Neuronal stem cell (in vitro differentiated cells): ENCODE measurements at regions not wholly inside any gene's neighbourhood (a gene's known extent, or its start where the extent isn't known, plus 50 kb on each side); places are given as distances from the start of the nearest gene placed in this dataset.

Experiments used
- DNase-seq: peaks from one replicate; pipeline ENCODE4 v3.0.0-alpha.2; 2013; ENCODE audit warnings: low spot score
- H2AFZ ChIP-seq: one replicate; pipeline ENCODE4 v1.6.1; 2013; ENCODE audit warnings: mild to moderate bottlenecking, low read length, inconsistent platforms
- H2AK5ac ChIP-seq: 2 replicates; pipeline ENCODE4 v1.6.1; 2013; ENCODE audit warnings: low read depth, mild to moderate bottlenecking, inconsistent platforms, low read length, moderate library complexity, mixed read lengths
- H2BK120ac ChIP-seq: 2 replicates; pipeline ENCODE4 v1.6.1; 2013; ENCODE audit warnings: low read depth, mild to moderate bottlenecking, inconsistent platforms, low read length, moderate library complexity, mixed read lengths
- H2BK12ac ChIP-seq: one replicate; pipeline ENCODE4 v1.6.1; 2013; ENCODE audit warnings: low read length, inconsistent platforms
- H2BK15ac ChIP-seq: 2 replicates; pipeline ENCODE4 v1.6.1; 2013; ENCODE audit warnings: mild to moderate bottlenecking, low read length, inconsistent platforms, mixed read lengths
- H2BK5ac ChIP-seq: one replicate; pipeline ENCODE4 v1.6.1; 2013; ENCODE audit warnings: inconsistent platforms, mild to moderate bottlenecking, low read length, moderate library complexity
- H3K14ac ChIP-seq: one replicate; pipeline ENCODE4 v1.6.1; 2013; ENCODE audit warnings: low read length, inconsistent platforms
- H3K18ac ChIP-seq: 2 replicates; pipeline ENCODE4 v1.6.1; 2013; ENCODE audit warnings: low read length, inconsistent platforms
- H3K23ac ChIP-seq: 2 replicates; pipeline ENCODE4 v1.6.1; 2013; ENCODE audit warnings: low read depth, mild to moderate bottlenecking, mixed read lengths, low read length, inconsistent platforms; ENCODE audit not compliant: poor library complexity
- H3K27ac ChIP-seq: replicated peaks from 3 replicates; pipeline ENCODE4 v1.5.1; 2013; ENCODE audit warnings: low read length, inconsistent platforms
- H3K27me3 ChIP-seq, 3 experiments: 2 replicates each; pipeline ENCODE4 v1.6.1; 2013; ENCODE audit warnings: low read length in 3 of 3, mild to moderate bottlenecking in 2 of 3, inconsistent platforms in 1 of 3, low read depth in 1 of 3, mixed read lengths in 1 of 3, moderate library complexity in 1 of 3; ENCODE audit not compliant: control insufficient read depth in 3 of 3, insufficient read depth in 3 of 3
- H3K36me3 ChIP-seq, 2 donors: replicated peaks in 1 of 2; 2 replicates each; pipeline ENCODE4 v1.6.1; 2013; ENCODE audit warnings: low read length in 2 of 2; ENCODE audit not compliant: control insufficient read depth in 2 of 2, insufficient read depth in 2 of 2
- H3K4ac ChIP-seq: 2 replicates; pipeline ENCODE4 v1.6.1; 2013; ENCODE audit warnings: inconsistent platforms, mild to moderate bottlenecking, low read length, moderate library complexity
- H3K4me1 ChIP-seq, 2 donors: 1 replicate in 1 of 2; 2 replicates in 1 of 2; pipeline ENCODE4 v1.6.1; 2013; ENCODE audit warnings: low read length in 2 of 2, low read depth in 1 of 2; ENCODE audit not compliant: control insufficient read depth in 2 of 2, insufficient read depth in 1 of 2
- H3K4me2 ChIP-seq: one replicate; pipeline ENCODE4 v1.6.1; 2013; ENCODE audit warnings: mild to moderate bottlenecking, low read length, inconsistent platforms; ENCODE audit not compliant: insufficient read depth, poor library complexity, severe bottlenecking
- H3K4me3 ChIP-seq, 2 donors: 2 replicates each; pipeline ENCODE4 v1.5.1; 2013; ENCODE audit warnings: low read length in 2 of 2, mild to moderate bottlenecking in 2 of 2, inconsistent platforms in 1 of 2, moderate library complexity in 1 of 2
- H3K79me1 ChIP-seq: one replicate; pipeline ENCODE4 v1.6.1; 2013; ENCODE audit warnings: low read depth, mild to moderate bottlenecking, inconsistent platforms, low read length, moderate library complexity
- H3K9ac ChIP-seq: one replicate; pipeline ENCODE4 v1.6.1; 2013; ENCODE audit warnings: mild to moderate bottlenecking, low read depth, low read length, inconsistent platforms; ENCODE audit not compliant: poor library complexity
- H3K9me3 ChIP-seq, 2 donors: replicated peaks in 1 of 2; 2 replicates each; pipeline versions ENCODE3 to v1.6.1; 2013; ENCODE audit warnings: low read length in 2 of 2, mild to moderate bottlenecking in 2 of 2, inconsistent platforms in 1 of 2, low read depth in 1 of 2, mixed read lengths in 1 of 2, moderate library complexity in 1 of 2; ENCODE audit not compliant: control insufficient read depth in 2 of 2, insufficient read depth in 1 of 2
- H4K8ac ChIP-seq: one replicate; pipeline ENCODE4 v1.6.1; 2013; ENCODE audit warnings: low read depth, mild to moderate bottlenecking, inconsistent platforms, low read length, moderate library complexity
- H4K91ac ChIP-seq: one replicate; pipeline ENCODE4 v1.6.1; 2013; ENCODE audit warnings: low read length, low read depth, mild to moderate bottlenecking, inconsistent platforms; ENCODE audit not compliant: poor library complexity
- whole genome bisulfite sequencing, 2 donors: extraction: QIAGEN DNeasy Blood & Tissue Kit; methylation state at CpG; one replicate each; pipeline ENCODE4 v1.1.7; 2013; ENCODE audit warnings: missing lambda C conversion rate in 2 of 2, mixed read lengths in 1 of 2; ENCODE audit not compliant: insufficient read length in 2 of 2, insufficient replicate concordance in 1 of 2; ENCODE audit errors: extremely low coverage in 2 of 2; 5-methylcytosine and 5-hydroxymethylcytosine counted together

DNA sequence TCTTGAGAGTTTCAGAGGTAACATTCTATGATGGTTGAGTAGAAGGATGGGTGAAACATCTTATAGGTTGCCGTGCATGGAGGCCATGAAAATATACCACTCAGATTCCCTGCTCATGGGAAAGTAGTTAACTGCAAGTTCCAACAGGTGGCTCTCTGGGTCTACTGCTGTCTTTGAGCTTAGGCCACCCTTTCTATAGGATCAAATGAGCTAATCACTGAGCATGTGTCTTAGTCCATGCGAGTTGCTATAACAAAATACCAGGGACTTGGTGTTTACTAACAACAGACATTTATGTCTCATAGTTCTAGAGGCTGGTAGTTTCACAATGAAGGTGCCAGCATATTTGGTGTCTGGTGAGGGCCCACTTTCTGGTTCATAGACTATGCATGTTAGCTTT, 144.8 kb upstream of the UNC5C start:
- no peaks in the 10 kb centered on the region for H3K27me3 ChIP-seq
- H3K9me3 ChIP-seq: peaks cover 0 to 9% of the 10 kb centered on the region in 2 donors
- no peak overlapping the region for H3K18ac ChIP-seq
- no peak overlapping the region for H4K8ac ChIP-seq
- no peak overlapping the region for H3K14ac ChIP-seq
- H4K91ac ChIP-seq: no peak overlapping the region
- H3K4me2 ChIP-seq: no peak overlapping the region
- H2BK5ac ChIP-seq: no peak overlapping the region
- no peak for DNase-seq
- no peak overlapping the region for H2BK120ac ChIP-seq
- H2AFZ ChIP-seq: no peak overlapping the region
- no peak overlapping the region for H3K9ac ChIP-seq
- H2BK12ac ChIP-seq: no peak overlapping the region
- no peak overlapping the region for H3K4ac ChIP-seq
- H3K23ac ChIP-seq: no peak overlapping the region
- H3K79me1 ChIP-seq: no peaks in the 10 kb centered on the region
- no peak overlapping the region for H2BK15ac ChIP-seq
- H2AK5ac ChIP-seq: no peak overlapping the region
- no CpG with 5 or more reads among the region's 2 CpGs for WGBS, 2 donors
- H3K4me1 ChIP-seq: no peaks in the 10 kb centered on the region
- no peaks in the 10 kb centered on the region for H3K36me3 ChIP-seq
- no peak overlapping the region for H3K27ac ChIP-seq
- H3K4me3 ChIP-seq: no peak overlapping the region

DNA sequence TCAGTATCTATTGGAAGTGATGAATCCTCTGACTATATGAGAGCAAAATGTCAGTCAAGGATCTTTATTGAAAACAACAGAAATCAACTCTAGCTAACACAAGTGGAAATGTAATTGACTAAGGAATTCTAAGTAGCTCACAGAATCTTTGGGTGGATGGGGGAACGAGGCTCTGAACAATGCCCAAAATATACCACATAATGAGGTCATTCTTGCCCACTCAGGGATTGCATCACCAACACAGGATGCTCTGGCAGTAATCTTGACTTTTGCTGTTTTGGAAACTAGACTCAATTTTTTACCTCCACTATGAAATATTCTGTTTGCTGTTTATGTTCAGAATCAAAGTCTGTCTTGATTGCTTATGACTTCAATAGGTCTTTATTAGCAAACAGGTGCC, 127.4 kb upstream of the UNC5C start:
- no peak overlapping the region for H2AFZ ChIP-seq
- H2BK15ac ChIP-seq: no peak overlapping the region
- no peak overlapping the region for H2BK5ac ChIP-seq
- no CpG with 5 or more reads among the region's 1 CpG for WGBS, 2 donors
- no peak overlapping the region for H3K4me3 ChIP-seq
- no peaks in the 10 kb centered on the region for H3K36me3 ChIP-seq
- no peak overlapping the region for H3K4me2 ChIP-seq
- H3K27ac ChIP-seq: no peak overlapping the region
- no peak for DNase-seq
- H2BK12ac ChIP-seq: no peak overlapping the region
- H4K91ac ChIP-seq: no peak overlapping the region
- peaks cover 2 to 14% of the 10 kb centered on the region in 2 donors for H3K4me1 ChIP-seq
- H2BK120ac ChIP-seq: no peak overlapping the region
- H3K79me1 ChIP-seq: no peaks in the 10 kb centered on the region
- no peak overlapping the region for H3K9ac ChIP-seq
- H4K8ac ChIP-seq: no peak overlapping the region
- no peaks in the 10 kb centered on the region for H3K9me3 ChIP-seq
- H3K27me3 ChIP-seq: no peaks in the 10 kb centered on the region
- H3K18ac ChIP-seq: no peak overlapping the region
- H3K14ac ChIP-seq: no peak overlapping the region
- no peak overlapping the region for H2AK5ac ChIP-seq
- H3K23ac ChIP-seq: no peak overlapping the region
- H3K4ac ChIP-seq: no peak overlapping the region

DNA sequence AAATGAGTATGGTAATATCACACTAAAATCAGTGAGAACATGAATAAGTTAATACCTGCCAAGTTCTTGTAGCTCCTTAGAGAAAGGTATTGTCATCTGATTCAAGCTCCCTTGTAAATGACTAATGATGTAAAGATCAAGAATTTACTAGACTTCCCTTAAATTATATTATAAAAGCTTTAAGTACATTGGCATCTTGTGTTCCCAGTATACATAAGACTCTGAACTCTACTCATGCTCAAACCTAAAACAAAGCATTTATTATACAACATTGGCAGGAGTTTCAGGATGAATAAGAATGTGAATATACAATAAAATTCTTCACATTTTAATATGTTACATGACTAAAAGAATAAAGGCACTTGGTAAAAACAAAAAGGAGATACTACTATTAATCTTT, 126.8 kb upstream of the UNC5C start:
- Histone ChIP-seq H3K18ac (no peak overlapping the region), H3K9ac (no peak overlapping the region), H3K27me3 (no peaks in the 10 kb centered on the region), H3K79me1 (no peaks in the 10 kb centered on the region), H4K8ac (no peak overlapping the region), H3K14ac (no peak overlapping the region), H2BK15ac (no peak overlapping the region), H2BK5ac (no peak overlapping the region), H3K4me1 (peaks cover 2 to 14% of the 10 kb centered on the region in 2 donors), H3K9me3 (no peaks in the 10 kb centered on the region), H2BK120ac (no peak overlapping the region), H3K23ac (no peak overlapping the region), H3K4ac (no peak overlapping the region), H2BK12ac (no peak overlapping the region), H2AK5ac (no peak overlapping the region), H2AFZ (no peak overlapping the region), H3K4me2 (no peak overlapping the region), H3K27ac (no peak overlapping the region), H3K36me3 (no peaks in the 10 kb centered on the region), H3K4me3 (no peak overlapping the region), H4K91ac (no peak overlapping the region)
- no peak for DNase-seq

DNA sequence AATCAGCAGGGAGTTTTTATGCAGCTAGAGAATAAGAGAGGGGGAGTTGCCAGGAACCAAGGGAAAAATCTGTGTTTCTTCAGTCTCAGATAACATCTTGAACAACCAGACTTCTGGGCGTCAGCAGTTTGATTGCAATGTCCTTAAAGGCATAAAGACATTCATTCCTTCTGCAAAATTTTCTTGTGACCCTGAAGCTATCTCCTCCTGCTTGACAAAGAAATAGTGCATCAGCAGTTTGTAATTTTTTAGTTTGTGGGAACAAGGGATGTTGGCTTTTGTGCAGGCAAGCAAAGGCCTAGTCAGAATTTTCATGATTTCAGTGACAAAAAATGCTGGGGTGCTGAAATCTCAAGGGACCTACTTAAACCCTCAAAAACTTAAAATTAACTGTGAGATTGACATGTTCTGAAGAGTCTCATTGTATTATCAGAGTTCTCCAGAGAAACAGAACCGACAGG, 125.8 kb upstream of the UNC5C start:
- Histone ChIP-seq H3K9me3 (no peaks in the 10 kb centered on the region), H2BK5ac (no peak overlapping the region), H3K18ac (no peak overlapping the region), H4K91ac (no peak overlapping the region), H3K4me1 (peaks cover 2 to 14% of the 10 kb centered on the region in 2 donors), H3K9ac (no peak overlapping the region), H3K4me2 (no peak overlapping the region), H3K27ac (no peak overlapping the region), H3K14ac (no peak overlapping the region), H4K8ac (no peak overlapping the region), H2AK5ac (no peak overlapping the region), H3K27me3 (no peaks in the 10 kb centered on the region), H2BK15ac (no peak overlapping the region), H2AFZ (no peak overlapping the region), H2BK12ac (no peak overlapping the region), H3K23ac (no peak overlapping the region), H3K36me3 (no peaks in the 10 kb centered on the region), H3K79me1 (no peaks in the 10 kb centered on the region), H2BK120ac (no peak overlapping the region), H3K4ac (no peak overlapping the region), H3K4me3 (no peak overlapping the region)
- no CpG with 5 or more reads among the region's 2 CpGs for WGBS, 2 donors
- no peak for DNase-seq
